Keratinocyte (primary cell): ENCODE measurements at regions not wholly inside any gene's neighbourhood (a gene's known extent, or its start where the extent isn't known, plus 50 kb on each side); places are given as distances from the start of the nearest gene placed in this dataset.

Experiments
- DNase-seq: peaks from one replicate; pipeline ENCODE4 v3.0.0-alpha.2; 2011; ENCODE audit warnings: low read depth, missing footprints, low spot score
- FAIRE-seq: peaks from 2 replicates; lab custom pipeline; 2011; peaks lifted over from hg19 to GRCh38; lab: Jason Lieb, UNC
- H2AFZ ChIP-seq: 2 replicates; pipeline ENCODE4 v1.6.0; 2012; ENCODE audit warnings: low read length, control low read depth, inconsistent platforms; ENCODE audit not compliant: control insufficient read depth
- H3K27ac ChIP-seq: 2 replicates; pipeline ENCODE4 v1.5.1; 2011; ENCODE audit warnings: low read length; ENCODE audit not compliant: control insufficient read depth, insufficient read depth
- H3K27me3 ChIP-seq: 3 replicates; pipeline ENCODE4 v1.6.0; 2011; ENCODE audit warnings: low read length; ENCODE audit not compliant: control insufficient read depth, insufficient read depth; ENCODE audit errors: extremely low read depth
- H3K36me3 ChIP-seq, 2 experiments: 2 replicates in 1 of 2; 3 replicates in 1 of 2; pipeline ENCODE4 v1.5.1; 2011; ENCODE audit warnings: low read length in 2 of 2, mild to moderate bottlenecking in 1 of 2; ENCODE audit not compliant: control insufficient read depth in 2 of 2, insufficient read depth in 2 of 2; ENCODE audit errors: extremely low read depth in 1 of 2
- H3K4me1 ChIP-seq: 3 replicates; pipeline ENCODE4 v1.5.1; 2011; ENCODE audit warnings: low read length; ENCODE audit not compliant: control insufficient read depth, insufficient read depth; ENCODE audit errors: extremely low read depth
- H3K4me2 ChIP-seq: 3 replicates; pipeline ENCODE4 v1.6.0; 2011; ENCODE audit warnings: low read depth, low read length; ENCODE audit not compliant: control insufficient read depth, insufficient read depth; ENCODE audit errors: extremely low read depth
- H3K4me3 ChIP-seq, 3 experiments: fragments of 200-600 bp in 1 of 3; sonication (generic) in 1 of 3; 2 replicates in 2 of 3; 3 replicates in 1 of 3; pipeline ENCODE4 v1.5.1; 2011 to 2016; ENCODE audit warnings: low read length in 3 of 3, mild to moderate bottlenecking in 3 of 3, control low read depth in 2 of 3, inconsistent platforms in 1 of 3, low read depth in 1 of 3, mixed read lengths in 1 of 3, mixed run types in 1 of 3, moderate library complexity in 1 of 3; ENCODE audit not compliant: control insufficient read depth in 2 of 3, insufficient read depth in 2 of 3; ENCODE audit errors: extremely low read depth in 1 of 3
- H3K79me2 ChIP-seq: 2 replicates; pipeline ENCODE4 v1.6.0; 2012; ENCODE audit warnings: low read length; ENCODE audit not compliant: control insufficient read depth, insufficient read depth
- H3K9ac ChIP-seq: 3 replicates; pipeline ENCODE4 v1.6.0; 2011; ENCODE audit warnings: low read length; ENCODE audit not compliant: control insufficient read depth, insufficient read depth; ENCODE audit errors: extremely low read depth
- H3K9me1 ChIP-seq: 3 replicates; pipeline ENCODE4 v1.6.0; 2011; ENCODE audit warnings: low read length; ENCODE audit not compliant: control insufficient read depth, insufficient read depth; ENCODE audit errors: extremely low read depth
- H3K9me3 ChIP-seq: 2 replicates; pipeline ENCODE4 v1.5.1; 2012; ENCODE audit warnings: low read depth, low read length; ENCODE audit not compliant: control insufficient read depth
- H4K20me1 ChIP-seq: 3 replicates; pipeline ENCODE4 v1.6.0; 2011; ENCODE audit warnings: low read length; ENCODE audit not compliant: control insufficient read depth, insufficient read depth; ENCODE audit errors: extremely low read depth
- EZH2 ChIP-seq: IDR thresholded peaks from one replicate; pipeline ENCODE4 v1.6.1; 2012; ENCODE audit warnings: inconsistent platforms, mild to moderate bottlenecking, low read length, moderate library complexity
- dilution Hi-C: fragments of 300-500 bp; cut with MboI; formaldehyde crosslinking; loops from one replicate; pipeline ENCODE4 v1.7.0; 2020; ENCODE audit warnings: low sequenced_read_pairs; ENCODE audit not compliant: extremely low pct_ligation_motif_present
- TF ChIP-seq, protein P1 (sequence below), 3 experiments: IDR thresholded peaks in 1 of 3; conservative IDR thresholded peaks in 1 of 3; optimal IDR thresholded peaks in 1 of 3; 2 replicates in 2 of 3; 3 replicates in 1 of 3; pipeline versions ENCODE3 to v1.5.1; 2011; ENCODE audit warnings: low read length in 3 of 3, mild to moderate bottlenecking in 3 of 3, moderate library complexity in 2 of 3, control low read depth in 1 of 3, inconsistent platforms in 1 of 3; ENCODE audit not compliant: insufficient read depth in 2 of 3; ENCODE audit errors: extremely low read depth in 1 of 3

DNA sequence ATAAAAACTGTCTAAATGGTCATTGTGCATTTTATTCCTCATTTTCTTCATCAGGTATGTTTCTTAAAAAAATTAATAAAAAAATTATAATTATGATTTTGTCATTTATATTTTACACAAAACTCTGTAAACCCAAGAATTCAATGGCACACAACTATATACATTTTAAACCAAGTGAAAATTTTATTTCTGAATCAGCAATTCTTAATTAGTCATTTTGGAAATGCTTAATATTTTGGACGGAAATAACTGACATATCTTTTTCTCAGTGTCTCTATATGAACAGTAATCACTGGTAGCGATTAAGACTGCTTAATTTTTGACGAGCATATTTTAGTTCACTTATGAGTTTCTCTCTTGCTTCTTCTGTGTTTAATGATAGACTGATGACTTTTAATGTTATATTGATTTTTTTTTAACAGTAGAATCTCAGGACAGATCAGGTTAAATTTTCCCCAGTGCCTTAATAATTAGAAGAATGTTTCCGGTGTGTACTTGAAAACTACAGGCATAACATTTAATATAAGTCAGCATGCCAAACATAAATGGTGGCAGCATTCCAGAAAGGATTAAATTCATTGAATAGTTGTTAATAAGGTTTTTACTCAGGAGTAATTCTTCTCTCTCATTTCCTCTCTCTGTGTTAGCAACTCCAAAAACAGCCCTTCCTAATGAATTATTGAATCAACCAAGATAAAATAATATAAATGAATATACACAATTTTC lies 644.7 kb upstream of the CDH6 start:
- no peaks in the 10 kb centered on the region for H3K27me3 ChIP-seq
- dilution Hi-C loops: no loop called here
- TF ChIP-seq, protein P1, sequence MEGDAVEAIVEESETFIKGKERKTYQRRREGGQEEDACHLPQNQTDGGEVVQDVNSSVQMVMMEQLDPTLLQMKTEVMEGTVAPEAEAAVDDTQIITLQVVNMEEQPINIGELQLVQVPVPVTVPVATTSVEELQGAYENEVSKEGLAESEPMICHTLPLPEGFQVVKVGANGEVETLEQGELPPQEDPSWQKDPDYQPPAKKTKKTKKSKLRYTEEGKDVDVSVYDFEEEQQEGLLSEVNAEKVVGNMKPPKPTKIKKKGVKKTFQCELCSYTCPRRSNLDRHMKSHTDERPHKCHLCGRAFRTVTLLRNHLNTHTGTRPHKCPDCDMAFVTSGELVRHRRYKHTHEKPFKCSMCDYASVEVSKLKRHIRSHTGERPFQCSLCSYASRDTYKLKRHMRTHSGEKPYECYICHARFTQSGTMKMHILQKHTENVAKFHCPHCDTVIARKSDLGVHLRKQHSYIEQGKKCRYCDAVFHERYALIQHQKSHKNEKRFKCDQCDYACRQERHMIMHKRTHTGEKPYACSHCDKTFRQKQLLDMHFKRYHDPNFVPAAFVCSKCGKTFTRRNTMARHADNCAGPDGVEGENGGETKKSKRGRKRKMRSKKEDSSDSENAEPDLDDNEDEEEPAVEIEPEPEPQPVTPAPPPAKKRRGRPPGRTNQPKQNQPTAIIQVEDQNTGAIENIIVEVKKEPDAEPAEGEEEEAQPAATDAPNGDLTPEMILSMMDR (optimal IDR thresholded peaks at IDR 0.05 in 1 of 3, IDR thresholded peaks at IDR 0.05 in 1 of 3, conservative IDR thresholded peaks at IDR 0.05 in 1 of 3; ENCODE audit: extremely low read depth in 1 of 3, insufficient read depth in 2 of 3, low read length in 3 of 3): no peak
- TF ChIP-seq EZH2: no peak
- H3K36me3 ChIP-seq: no peaks in the 10 kb centered on the region
- no peaks in the 10 kb centered on the region for H4K20me1 ChIP-seq
- FAIRE-seq (no peak), DNase-seq (no peak)
- H3K4me2 ChIP-seq: no peak overlapping the region
- H2AFZ ChIP-seq: no peak overlapping the region
- H3K79me2 ChIP-seq: no peaks in the 10 kb centered on the region
- no peaks in the 10 kb centered on the region for H3K9me3 ChIP-seq
- no peak overlapping the region for H3K27ac ChIP-seq
- H3K4me3 ChIP-seq: no peak overlapping the region
- no peaks in the 10 kb centered on the region for H3K9me1 ChIP-seq
- no peaks in the 10 kb centered on the region for H3K4me1 ChIP-seq
- no peak overlapping the region for H3K9ac ChIP-seq

DNA sequence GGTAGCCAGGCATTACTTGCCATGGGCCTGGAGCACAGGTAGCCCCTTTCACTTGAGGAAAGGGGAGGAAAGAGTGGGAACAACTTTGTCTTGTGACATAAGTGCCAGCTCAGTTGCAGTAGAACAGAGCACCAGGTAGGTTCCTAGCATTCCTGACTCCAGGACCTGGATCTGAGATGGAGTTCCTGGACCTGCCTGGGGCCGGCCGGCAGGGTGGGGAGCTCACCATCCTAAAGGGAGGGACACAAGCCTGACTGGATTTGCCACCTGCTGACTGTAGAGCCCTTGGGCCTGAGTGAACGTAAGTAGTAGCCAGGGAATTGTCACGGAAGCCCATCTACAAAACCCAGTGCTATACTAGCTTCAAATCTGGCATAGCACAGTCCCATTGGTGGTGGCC lies 653.3 kb upstream of the CDH6 start:
- no peak for FAIRE-seq
- no peaks in the 10 kb centered on the region for H3K4me1 ChIP-seq
- dilution Hi-C loops: no loop called here

More for the DNA sequence above, 653.3 kb upstream of the CDH6 start:
- Histone ChIP-seq H3K27me3 (no peaks in the 10 kb centered on the region), H3K9ac (no peak overlapping the region), H3K9me1 (no peaks in the 10 kb centered on the region), H4K20me1 (no peaks in the 10 kb centered on the region), H3K9me3 (no peaks in the 10 kb centered on the region), H3K27ac (no peak overlapping the region), H3K4me3 (no peak overlapping the region), H2AFZ (no peak overlapping the region), H3K79me2 (no peaks in the 10 kb centered on the region), H3K4me2 (no peak overlapping the region), H3K36me3 (no peaks in the 10 kb centered on the region)
- TF ChIP-seq, protein P1 (optimal IDR thresholded peaks at IDR 0.05 in 1 of 3, IDR thresholded peaks at IDR 0.05 in 1 of 3, conservative IDR thresholded peaks at IDR 0.05 in 1 of 3; ENCODE audit: extremely low read depth in 1 of 3, insufficient read depth in 2 of 3, low read length in 3 of 3): no peak
- no peak for TF ChIP-seq EZH2
- no peak for DNase-seq
